ENCODE measurements at regions not wholly inside any gene's neighbourhood (a gene's known extent, or its start where the extent isn't known, plus 50 kb on each side); places are given as distances from the start of the nearest gene placed in this dataset.

DNA sequence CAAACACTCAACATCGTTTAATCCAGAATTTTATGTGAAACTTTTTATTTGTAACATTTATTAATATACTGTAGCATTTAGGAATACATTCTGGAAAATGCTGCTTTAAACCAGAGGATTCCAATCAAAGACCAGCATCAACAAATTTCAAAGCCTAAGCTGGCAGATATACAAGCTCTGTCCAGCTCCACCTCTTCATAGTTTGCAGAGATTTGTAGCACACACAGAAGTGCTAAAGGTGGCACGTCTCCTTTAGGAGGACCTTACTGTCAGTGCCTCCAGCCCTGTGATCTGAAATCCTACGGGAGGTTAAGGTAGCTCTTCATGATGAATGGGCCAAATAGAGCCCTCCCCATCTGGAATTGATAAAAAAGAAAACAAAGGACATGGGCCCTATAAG is 329.7 kb upstream of the NECTIN3 start:
- Histone ChIP-seq H3K9ac (ENCODE audit: low read depth in 1 of 2, low read length in 2 of 2) (no peak overlapping the region), H3K4me3 (ENCODE audit: low read length in 2 of 2) (no peak overlapping the region), H3K36me3 (ENCODE audit: control insufficient read depth in 2 of 2, insufficient read depth in 2 of 2, low read length in 2 of 2) (no peaks in the 10 kb centered on the region), H3K27me3 (ENCODE audit: control insufficient read depth in 2 of 2, insufficient read depth in 2 of 2, low read length in 2 of 2) (no peaks in the 10 kb centered on the region), H3K4me1 (ENCODE audit: control insufficient read depth in 2 of 2, insufficient read depth in 2 of 2, low read length in 2 of 2) (peaks cover 4 to 8% of the 10 kb centered on the region in 2 donors), H3K9me3 (ENCODE audit: control insufficient read depth in 2 of 2, low read length in 2 of 2) (no peaks in the 10 kb centered on the region), H3K27ac (ENCODE audit: low read depth in 2 of 2, low read length in 2 of 2) (no peak overlapping the region)

DNA sequence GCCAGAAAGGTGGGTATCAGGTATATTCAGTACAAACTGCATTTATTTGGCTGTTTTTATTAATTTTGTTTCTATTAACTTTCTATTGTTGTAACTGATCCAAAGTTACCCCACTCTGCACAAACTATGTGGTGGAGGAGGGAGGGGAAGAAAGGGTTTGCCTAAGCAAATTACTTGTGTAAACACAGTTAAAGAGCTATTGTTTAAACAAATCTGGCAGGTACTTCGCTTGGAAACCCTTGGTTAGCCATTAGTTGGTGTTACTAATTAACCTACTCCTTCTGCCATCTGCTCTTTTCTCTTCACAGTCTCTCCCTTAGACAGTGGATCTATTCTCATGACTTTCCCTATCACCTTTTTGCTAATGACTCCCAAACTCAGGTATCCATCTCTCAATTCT is 328.4 kb upstream of the NECTIN3 start:
- Histone ChIP-seq H3K4me3 (ENCODE audit: low read length in 2 of 2) (peak overlapping the region in 1 of 2 donors; percentile 9), H3K27ac (ENCODE audit: low read depth in 2 of 2, low read length in 2 of 2) (no peak overlapping the region), H3K4me1 (ENCODE audit: control insufficient read depth in 2 of 2, insufficient read depth in 2 of 2, low read length in 2 of 2) (peaks cover 4 to 8% of the 10 kb centered on the region in 2 donors), H3K9ac (ENCODE audit: low read depth in 1 of 2, low read length in 2 of 2) (no peak overlapping the region), H3K9me3 (ENCODE audit: control insufficient read depth in 2 of 2, low read length in 2 of 2) (no peaks in the 10 kb centered on the region), H3K36me3 (ENCODE audit: control insufficient read depth in 2 of 2, insufficient read depth in 2 of 2, low read length in 2 of 2) (no peaks in the 10 kb centered on the region), H3K27me3 (ENCODE audit: control insufficient read depth in 2 of 2, insufficient read depth in 2 of 2, low read length in 2 of 2) (no peaks in the 10 kb centered on the region)

DNA sequence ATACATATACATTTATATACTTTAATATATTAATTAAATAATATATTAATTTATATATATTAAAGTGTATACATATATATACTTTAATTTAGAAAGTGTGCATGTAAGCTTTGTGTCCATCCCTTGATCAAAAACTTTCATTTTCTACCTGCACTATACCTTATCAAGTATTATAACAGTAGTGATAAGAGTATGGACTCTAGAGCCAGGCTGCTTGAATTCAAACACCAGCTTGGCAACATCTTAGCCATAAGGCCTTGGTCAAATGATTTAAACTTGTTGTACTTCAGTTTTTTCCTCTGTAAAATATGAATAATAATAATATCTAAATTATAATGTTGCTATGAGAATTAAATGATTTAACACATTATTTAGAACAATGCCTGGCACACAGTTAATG is 327.6 kb upstream of the NECTIN3 start:
- Histone ChIP-seq H3K9ac (ENCODE audit: low read depth in 1 of 2, low read length in 2 of 2) (no peak overlapping the region), H3K27ac (ENCODE audit: low read depth in 2 of 2, low read length in 2 of 2) (no peak overlapping the region)

GRCh38 chr3:110744723-110745122 is 326.9 kb upstream of the NECTIN3 start:
- Histone ChIP-seq H3K9me3 (ENCODE audit: control insufficient read depth in 2 of 2, low read length in 2 of 2) (no peaks in the 10 kb centered on the region), H3K36me3 (ENCODE audit: control insufficient read depth in 2 of 2, insufficient read depth in 2 of 2, low read length in 2 of 2) (no peaks in the 10 kb centered on the region), H3K4me1 (ENCODE audit: control insufficient read depth in 2 of 2, insufficient read depth in 2 of 2, low read length in 2 of 2) (peaks cover 4 to 8% of the 10 kb centered on the region in 2 donors), H3K9ac (ENCODE audit: low read depth in 1 of 2, low read length in 2 of 2) (no peak overlapping the region), H3K4me3 (ENCODE audit: low read length in 2 of 2) (no peak overlapping the region), H3K27ac (ENCODE audit: low read depth in 2 of 2, low read length in 2 of 2) (no peak overlapping the region), H3K27me3 (ENCODE audit: control insufficient read depth in 2 of 2, insufficient read depth in 2 of 2, low read length in 2 of 2) (no peaks in the 10 kb centered on the region)

More for the DNA sequence above, 327.6 kb upstream of the NECTIN3 start:
- no peaks in the 10 kb centered on the region for H3K9me3 ChIP-seq (ENCODE audit: control insufficient read depth in 2 of 2, low read length in 2 of 2)
- no peaks in the 10 kb centered on the region for H3K36me3 ChIP-seq (ENCODE audit: control insufficient read depth in 2 of 2, insufficient read depth in 2 of 2, low read length in 2 of 2)
- peaks cover 4 to 8% of the 10 kb centered on the region in 2 donors for H3K4me1 ChIP-seq (ENCODE audit: control insufficient read depth in 2 of 2, insufficient read depth in 2 of 2, low read length in 2 of 2)
- H3K27me3 ChIP-seq (ENCODE audit: control insufficient read depth in 2 of 2, insufficient read depth in 2 of 2, low read length in 2 of 2), result no peaks in the 10 kb centered on the region
- H3K4me3 ChIP-seq (ENCODE audit: low read length in 2 of 2), result no peak overlapping the region

GRCh38 chr3:110749006-110749405 is 322.6 kb upstream of the NECTIN3 start:
- Histone ChIP-seq H3K27me3 (ENCODE audit: control insufficient read depth in 2 of 2, insufficient read depth in 2 of 2, low read length in 2 of 2) (no peaks in the 10 kb centered on the region), H3K27ac (ENCODE audit: low read depth in 2 of 2, low read length in 2 of 2) (no peak overlapping the region), H3K36me3 (ENCODE audit: control insufficient read depth in 2 of 2, insufficient read depth in 2 of 2, low read length in 2 of 2) (no peaks in the 10 kb centered on the region), H3K4me1 (ENCODE audit: control insufficient read depth in 2 of 2, insufficient read depth in 2 of 2, low read length in 2 of 2) (peaks cover 0 to 3% of the 10 kb centered on the region in 2 donors), H3K9me3 (ENCODE audit: control insufficient read depth in 2 of 2, low read length in 2 of 2) (no peaks in the 10 kb centered on the region), H3K9ac (ENCODE audit: low read depth in 1 of 2, low read length in 2 of 2) (no peak overlapping the region), H3K4me3 (ENCODE audit: low read length in 2 of 2) (no peak overlapping the region)

DNA sequence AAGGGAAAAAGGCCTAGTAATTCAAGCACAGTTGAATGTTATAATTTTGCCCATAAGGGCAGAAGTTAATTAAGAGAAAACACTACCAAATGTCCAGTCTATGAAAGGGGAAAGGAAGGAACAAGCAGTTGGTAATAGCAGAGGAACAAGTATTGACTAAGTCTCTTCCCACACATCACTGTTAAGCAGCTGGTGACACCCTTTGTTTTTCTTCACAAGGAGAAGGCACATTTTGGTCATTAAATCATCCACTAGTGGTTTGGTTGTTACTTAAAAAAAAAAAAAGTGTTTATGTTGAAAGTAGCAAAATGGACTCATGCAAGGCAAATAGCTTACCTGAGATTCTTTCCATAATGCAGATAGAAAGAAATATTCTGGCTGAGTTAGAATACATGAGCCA is 321.4 kb upstream of the NECTIN3 start:
- Histone ChIP-seq H3K9me3 (ENCODE audit: control insufficient read depth in 2 of 2, low read length in 2 of 2) (no peaks in the 10 kb centered on the region), H3K27me3 (ENCODE audit: control insufficient read depth in 2 of 2, insufficient read depth in 2 of 2, low read length in 2 of 2) (no peaks in the 10 kb centered on the region), H3K36me3 (ENCODE audit: control insufficient read depth in 2 of 2, insufficient read depth in 2 of 2, low read length in 2 of 2) (no peaks in the 10 kb centered on the region), H3K27ac (ENCODE audit: low read depth in 2 of 2, low read length in 2 of 2) (no peak overlapping the region), H3K4me1 (ENCODE audit: control insufficient read depth in 2 of 2, insufficient read depth in 2 of 2, low read length in 2 of 2) (no peaks in the 10 kb centered on the region), H3K4me3 (ENCODE audit: low read length in 2 of 2) (no peak overlapping the region), H3K9ac (ENCODE audit: low read depth in 1 of 2, low read length in 2 of 2) (no peak overlapping the region)

- H3K9ac ChIP-seq (ENCODE audit: low read depth in 1 of 2, low read length in 2 of 2), result no peak overlapping the region
- H3K36me3 ChIP-seq (ENCODE audit: control insufficient read depth in 2 of 2, insufficient read depth in 2 of 2, low read length in 2 of 2), result no peaks in the 10 kb centered on the region
- H3K4me1 ChIP-seq (ENCODE audit: control insufficient read depth in 2 of 2, insufficient read depth in 2 of 2, low read length in 2 of 2), result no peaks in the 10 kb centered on the region
Measured at GRCh38 chr3:110752307-110752706, 319.3 kb upstream of the NECTIN3 start.

DNA sequence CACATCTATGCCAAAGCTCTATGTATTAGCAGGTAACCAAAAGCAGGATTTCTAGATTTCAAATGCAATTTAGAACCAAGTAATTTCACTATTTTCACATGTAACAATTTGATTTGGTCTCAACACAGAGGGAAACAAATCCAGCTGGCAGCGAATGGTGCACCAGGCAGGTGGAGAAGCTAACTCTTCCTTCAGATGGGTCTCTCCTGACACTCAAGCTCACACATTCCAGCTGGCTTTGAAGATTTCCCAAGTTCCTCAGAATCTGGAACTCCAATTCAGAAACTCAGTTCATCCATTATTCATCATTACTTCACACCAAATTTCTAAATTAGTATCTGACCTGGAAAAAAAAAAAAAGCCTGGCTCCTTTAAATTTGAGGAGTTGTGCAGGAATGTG is 318.1 kb upstream of the NECTIN3 start:
- Histone ChIP-seq H3K36me3 (ENCODE audit: control insufficient read depth in 2 of 2, insufficient read depth in 2 of 2, low read length in 2 of 2) (no peaks in the 10 kb centered on the region), H3K4me1 (ENCODE audit: control insufficient read depth in 2 of 2, insufficient read depth in 2 of 2, low read length in 2 of 2) (no peaks in the 10 kb centered on the region), H3K4me3 (ENCODE audit: low read length in 2 of 2) (no peak overlapping the region), H3K27me3 (ENCODE audit: control insufficient read depth in 2 of 2, insufficient read depth in 2 of 2, low read length in 2 of 2) (no peaks in the 10 kb centered on the region), H3K9me3 (ENCODE audit: control insufficient read depth in 2 of 2, low read length in 2 of 2) (no peaks in the 10 kb centered on the region), H3K27ac (ENCODE audit: low read depth in 2 of 2, low read length in 2 of 2) (no peak overlapping the region), H3K9ac (ENCODE audit: low read depth in 1 of 2, low read length in 2 of 2) (no peak overlapping the region)

More at GRCh38 chr3:110752307-110752706, 319.3 kb upstream of the NECTIN3 start:
- Histone ChIP-seq H3K4me3 (ENCODE audit: low read length in 2 of 2) (no peak overlapping the region), H3K27me3 (ENCODE audit: control insufficient read depth in 2 of 2, insufficient read depth in 2 of 2, low read length in 2 of 2) (no peaks in the 10 kb centered on the region), H3K9me3 (ENCODE audit: control insufficient read depth in 2 of 2, low read length in 2 of 2) (no peaks in the 10 kb centered on the region), H3K27ac (ENCODE audit: low read depth in 2 of 2, low read length in 2 of 2) (no peak overlapping the region)

- no peak overlapping the region for H3K9ac ChIP-seq (ENCODE audit: low read depth in 1 of 2, low read length in 2 of 2)
- H3K4me1 ChIP-seq (ENCODE audit: control insufficient read depth in 2 of 2, insufficient read depth in 2 of 2, low read length in 2 of 2), result no peaks in the 10 kb centered on the region
- H3K36me3 ChIP-seq (ENCODE audit: control insufficient read depth in 2 of 2, insufficient read depth in 2 of 2, low read length in 2 of 2), result no peaks in the 10 kb centered on the region
- no peaks in the 10 kb centered on the region for H3K27me3 ChIP-seq (ENCODE audit: control insufficient read depth in 2 of 2, insufficient read depth in 2 of 2, low read length in 2 of 2)
- H3K9me3 ChIP-seq (ENCODE audit: control insufficient read depth in 2 of 2, low read length in 2 of 2), result no peaks in the 10 kb centered on the region
- no peak overlapping the region for H3K27ac ChIP-seq (ENCODE audit: low read depth in 2 of 2, low read length in 2 of 2)
- no peak overlapping the region for H3K4me3 ChIP-seq (ENCODE audit: low read length in 2 of 2)
Measured at GRCh38 chr3:110754212-110754916, 317.3 kb upstream of the NECTIN3 start.

GRCh38 chr3:110755345-110755744 is 316.3 kb upstream of the NECTIN3 start:
- H3K4me1 ChIP-seq (ENCODE audit: control insufficient read depth in 2 of 2, insufficient read depth in 2 of 2, low read length in 2 of 2), result no peaks in the 10 kb centered on the region
- H3K27me3 ChIP-seq (ENCODE audit: control insufficient read depth in 2 of 2, insufficient read depth in 2 of 2, low read length in 2 of 2), result no peaks in the 10 kb centered on the region
- H3K27ac ChIP-seq (ENCODE audit: low read depth in 2 of 2, low read length in 2 of 2), result no peak overlapping the region
- no peak overlapping the region for H3K9ac ChIP-seq (ENCODE audit: low read depth in 1 of 2, low read length in 2 of 2)
- H3K36me3 ChIP-seq (ENCODE audit: control insufficient read depth in 2 of 2, insufficient read depth in 2 of 2, low read length in 2 of 2), result no peaks in the 10 kb centered on the region
- no peak overlapping the region for H3K4me3 ChIP-seq (ENCODE audit: low read length in 2 of 2)
- H3K9me3 ChIP-seq (ENCODE audit: control insufficient read depth in 2 of 2, low read length in 2 of 2), result no peaks in the 10 kb centered on the region
